ENCODE measurements at regions not wholly inside any gene's neighbourhood (a gene's known extent, or its start where the extent isn't known, plus 50 kb on each side); places are given as distances from the start of the nearest gene placed in this dataset.
"Not testable (repeated sequence)": the region's sequence is repeated elsewhere in the genome, so short reads cannot be mapped to it uniquely, and the experiment has no call there.

DNA sequence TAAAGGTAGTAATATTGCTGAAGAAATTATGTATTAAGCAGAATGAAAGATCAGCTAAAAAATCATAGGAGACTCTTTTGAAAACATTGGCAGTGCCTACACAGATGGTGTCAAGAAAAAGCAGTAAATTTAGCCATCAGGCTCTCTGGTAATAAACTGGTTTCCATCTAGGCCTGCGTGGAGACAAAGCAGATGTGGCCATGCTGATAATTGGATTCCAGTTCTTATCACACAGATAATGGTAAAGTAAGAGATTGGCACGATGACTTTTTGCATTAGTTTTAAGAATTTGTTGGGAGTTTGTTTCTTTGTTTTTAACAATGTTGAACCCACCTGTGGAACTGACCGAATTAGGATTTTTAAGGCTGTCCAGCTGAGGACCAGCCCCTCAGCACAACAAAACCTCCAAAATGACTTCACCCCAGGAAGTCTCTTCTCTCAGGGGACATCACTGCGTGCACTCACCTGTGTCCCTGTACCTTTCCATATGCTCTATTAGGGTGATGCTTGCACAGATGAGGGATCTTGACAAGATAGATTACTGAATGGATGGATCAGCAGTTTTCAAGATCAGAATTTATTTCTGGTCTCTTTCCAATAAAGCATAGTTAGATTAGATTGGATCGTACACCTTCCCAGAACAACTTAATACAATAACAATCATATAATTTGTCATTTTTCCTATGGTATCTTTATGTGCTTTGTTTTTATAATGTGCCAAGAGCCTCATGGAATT lies 69.1 kb upstream of the DNAJC10 start:
- DNase-seq: no peak

DNA sequence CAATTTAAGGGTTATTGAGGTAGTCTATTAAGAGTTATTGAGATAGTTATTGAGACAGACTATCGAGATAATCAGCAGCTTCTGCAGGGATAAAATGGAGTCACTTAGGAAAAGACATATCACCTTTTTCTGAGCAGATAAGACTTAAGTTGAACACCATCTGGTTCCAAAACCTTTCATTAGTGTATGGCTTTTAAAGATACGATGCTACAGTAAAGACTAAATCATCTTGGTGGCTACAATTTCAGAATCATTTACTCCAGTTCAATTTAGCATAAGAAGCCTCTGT lies 68.6 kb upstream of the DNAJC10 start:
- no peak for DNase-seq

DNA sequence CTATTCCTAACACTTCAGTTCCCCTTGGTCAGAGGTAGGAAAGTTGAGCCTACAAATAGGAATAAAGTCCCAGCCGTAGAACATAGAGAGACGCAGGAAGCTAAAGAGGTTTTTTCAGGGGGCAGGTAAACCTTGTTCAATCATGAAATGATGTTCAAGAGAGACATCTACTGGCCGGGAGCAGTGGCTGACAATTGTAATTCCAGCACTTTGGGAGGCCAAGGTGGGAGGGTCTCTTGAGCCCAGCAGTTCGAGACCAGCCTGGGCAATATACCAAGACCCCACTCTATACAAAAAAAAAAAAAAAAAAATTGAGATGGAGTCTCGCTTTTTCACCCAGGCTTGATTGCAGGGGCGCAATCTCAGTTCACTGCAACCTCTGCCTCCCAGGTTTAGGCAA lies 66.7 kb upstream of the DNAJC10 start:
- DNase-seq: no peak

DNA sequence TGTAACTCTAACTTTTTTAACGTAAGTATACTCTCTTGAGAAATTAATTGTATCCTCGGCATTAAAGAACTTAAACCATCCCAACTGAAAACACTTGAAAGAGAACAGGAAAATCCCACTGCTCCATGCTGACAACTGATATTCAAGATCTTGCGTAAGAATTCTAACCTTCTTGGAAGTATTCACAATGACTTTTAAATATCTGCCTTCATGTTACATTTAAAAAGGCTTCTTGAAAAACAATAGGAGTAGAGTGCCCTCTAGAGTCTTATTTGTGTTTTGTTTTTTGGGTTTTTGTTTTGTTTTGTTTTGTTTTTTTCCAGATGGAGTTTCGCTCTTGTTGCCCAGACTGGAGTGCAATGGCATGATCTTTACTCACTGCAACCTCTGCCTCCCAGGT lies 65.4 kb upstream of the DNAJC10 start:
- no peak for DNase-seq

DNA sequence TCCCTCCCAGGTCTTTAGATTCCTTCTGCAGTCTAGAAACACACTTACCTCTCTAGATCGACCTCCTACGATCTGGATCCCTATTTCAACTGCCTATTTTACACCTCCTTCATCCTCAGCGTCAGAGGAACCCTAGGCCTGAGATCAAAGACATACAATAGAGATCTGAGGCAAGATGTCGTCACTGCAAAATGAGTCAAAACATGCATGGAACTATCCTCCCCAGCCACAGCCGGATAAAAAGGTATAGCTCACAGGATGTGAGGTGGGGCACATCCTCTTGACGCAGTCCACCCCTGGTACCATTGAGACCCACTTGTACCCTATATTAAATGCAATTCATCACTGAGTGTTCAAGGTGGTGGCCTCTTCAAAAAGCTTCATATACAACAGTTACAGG lies 63.7 kb upstream of the DNAJC10 start:
- no peak for DNase-seq

DNA sequence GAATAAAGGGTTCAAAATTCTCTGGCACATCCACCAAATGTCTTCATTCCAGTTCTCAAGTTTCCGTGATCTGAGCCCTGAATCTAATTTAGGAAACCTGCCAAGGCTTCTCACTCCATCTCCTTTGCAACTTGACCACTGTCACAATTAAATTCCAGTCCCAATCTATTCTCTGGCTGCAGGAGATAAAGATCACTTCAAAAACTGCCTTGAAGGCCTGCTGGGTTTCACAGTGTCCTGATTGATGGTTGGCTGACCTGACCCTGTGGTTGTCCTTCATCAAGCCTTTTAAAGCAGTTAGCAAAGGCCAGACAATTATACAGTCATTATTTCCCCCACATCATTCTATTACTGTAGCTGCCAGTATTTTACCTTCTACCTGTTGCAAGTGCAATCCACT lies 60.3 kb upstream of the DNAJC10 start:
- DNase-seq: no peak

DNA sequence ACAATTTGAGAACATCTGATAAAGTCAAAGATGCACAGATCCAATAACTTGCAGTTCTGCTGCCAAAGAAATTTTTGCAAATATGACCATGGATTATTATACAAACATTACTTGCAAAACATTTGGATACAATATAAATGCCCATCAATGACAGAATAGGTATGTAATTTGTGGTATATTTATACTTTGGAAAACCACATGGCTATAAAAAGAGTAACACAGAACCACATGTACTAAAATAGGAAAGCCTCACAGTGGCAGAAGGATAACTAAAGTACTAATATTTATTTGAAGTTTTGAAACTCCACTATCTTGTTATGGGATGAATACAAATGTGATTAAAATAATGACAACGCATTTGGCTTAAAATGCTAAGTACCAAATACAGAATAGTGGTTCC lies 51.8 kb upstream of the DNAJC10 start:
- DNase-seq: no peak

DNA sequence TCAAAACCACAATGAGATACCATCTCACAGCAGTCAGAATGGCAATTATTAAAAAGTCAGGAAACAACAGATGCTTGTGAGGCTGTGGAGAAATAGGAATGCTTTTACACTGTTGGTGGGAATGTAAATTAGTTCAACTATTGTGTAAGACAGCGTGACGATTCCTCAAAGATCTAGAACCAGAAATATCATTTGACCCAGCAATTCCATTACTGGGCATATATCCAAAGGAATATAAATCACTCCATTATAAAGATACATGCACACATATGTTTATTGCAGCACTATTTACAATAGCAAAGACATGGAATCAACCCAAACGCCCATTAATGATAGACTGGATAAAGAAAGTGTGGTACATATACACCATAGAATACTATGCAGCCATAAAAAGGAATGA lies 50.6 kb upstream of the DNAJC10 start:
- DNase-seq: not testable (repeated sequence)
